Suppressor macrophage treated with lipopolysaccharide for 1 hour (primary cell): ENCODE measurements at regions not wholly inside any gene's neighbourhood (a gene's known extent, or its start where the extent isn't known, plus 50 kb on each side); places are given as distances from the start of the nearest gene placed in this dataset.
A peak's percentile ranks its signal among the peaks of the same experiment; 100 is the strongest.

Experiments
- DNase-seq, 3 donors: peaks; one replicate each; pipeline ENCODE4 v3.0.0-alpha.2; 2020 to 2022

GRCh38 chr2:43127941-43128558 lies 98.4 kb downstream of the ZFP36L2 start:
- DNase-seq: no peak

- DNase-seq: peak; percentile 78 to 87 (median 82)
Observed at GRCh38 chr2:43127208-43127940, 99.0 kb downstream of the ZFP36L2 start.

- DNase-seq: no peak
Observed at GRCh38 chr2:43126817-43127207, 99.6 kb downstream of the ZFP36L2 start.

GRCh38 chr2:43125090-43125998 lies 101.1 kb downstream of the ZFP36L2 start:
- DNase-seq: no peak

- no peak for DNase-seq
Observed at GRCh38 chr2:43124687-43125057, 101.7 kb downstream of the ZFP36L2 start.

GRCh38 chr2:43123981-43124686 lies 102.3 kb downstream of the ZFP36L2 start:
- no peak for DNase-seq

GRCh38 chr2:43123486-43123885 lies 102.9 kb downstream of the ZFP36L2 start:
- no peak for DNase-seq

GRCh38 chr2:43123028-43123427 lies 103.4 kb downstream of the ZFP36L2 start:
- DNase-seq: no peak

GRCh38 chr2:43121580-43122314 lies 104.7 kb downstream of the ZFP36L2 start:
- DNase-seq: no peak

GRCh38 chr2:43119303-43119702 lies 107.1 kb downstream of the ZFP36L2 start:
- no peak for DNase-seq

- no peak for DNase-seq
Observed at GRCh38 chr2:43117521-43118143, 108.8 kb downstream of the ZFP36L2 start.

- no peak for DNase-seq
Observed at GRCh38 chr2:43116988-43117387, 109.4 kb downstream of the ZFP36L2 start.

- no peak for DNase-seq
Observed at GRCh38 chr2:43115881-43116280, 110.5 kb downstream of the ZFP36L2 start.

- no peak for DNase-seq
Observed at GRCh38 chr2:43114210-43114609, 112.2 kb downstream of the ZFP36L2 start.

GRCh38 chr2:43111788-43112554 lies 114.4 kb downstream of the ZFP36L2 start:
- no peak for DNase-seq

- no peak for DNase-seq
Observed at GRCh38 chr2:43110442-43110871, 115.9 kb downstream of the ZFP36L2 start.

- peak; percentile 91 to 94 (median 91) for DNase-seq
Observed at GRCh38 chr2:43109261-43109743, 117.1 kb downstream of the ZFP36L2 start.

- peak; percentile 71 to 76 (median 75) for DNase-seq
Observed at GRCh38 chr2:43107679-43108078, 118.7 kb downstream of the ZFP36L2 start.

GRCh38 chr2:43106559-43107527 lies 119.6 kb downstream of the ZFP36L2 start:
- DNase-seq: peak; percentile 71 to 78 (median 73)
